ENCODE measurements at regions not wholly inside any gene's neighbourhood (a gene's known extent, or its start where the extent isn't known, plus 50 kb on each side); places are given as distances from the start of the nearest gene placed in this dataset.
"Not testable (repeated sequence)": the region's sequence is repeated elsewhere in the genome, so short reads cannot be mapped to it uniquely, and the experiment has no call there.

DNA sequence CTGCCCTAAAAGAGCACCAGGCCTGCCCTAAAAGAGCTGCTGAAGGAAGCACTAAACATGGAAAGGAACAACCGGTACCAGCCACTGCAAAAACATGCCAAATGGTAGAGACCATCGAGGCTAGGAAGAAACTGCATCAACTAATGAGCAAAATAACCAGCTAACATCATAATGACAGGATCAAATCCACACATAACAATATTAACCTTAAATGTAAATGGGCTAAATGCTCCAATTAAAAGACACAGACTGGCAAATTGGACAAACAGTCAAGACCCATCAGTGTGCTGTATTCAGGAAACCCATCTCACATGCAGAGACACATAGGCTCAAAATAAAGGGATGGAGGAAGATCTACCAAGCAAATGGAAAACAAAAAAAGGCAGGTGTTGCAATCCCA lies 104.7 kb downstream of the C4BPA start:
- TF ChIP-seq POLR2A (IDR thresholded peaks at IDR 0.05); POLR2AphosphoS5 (IDR thresholded peaks at IDR 0.05; ENCODE audit: insufficient read depth in 1 of 2, low read depth in 1 of 2): not testable (repeated sequence)
- TF ChIP-seq, protein P1, sequence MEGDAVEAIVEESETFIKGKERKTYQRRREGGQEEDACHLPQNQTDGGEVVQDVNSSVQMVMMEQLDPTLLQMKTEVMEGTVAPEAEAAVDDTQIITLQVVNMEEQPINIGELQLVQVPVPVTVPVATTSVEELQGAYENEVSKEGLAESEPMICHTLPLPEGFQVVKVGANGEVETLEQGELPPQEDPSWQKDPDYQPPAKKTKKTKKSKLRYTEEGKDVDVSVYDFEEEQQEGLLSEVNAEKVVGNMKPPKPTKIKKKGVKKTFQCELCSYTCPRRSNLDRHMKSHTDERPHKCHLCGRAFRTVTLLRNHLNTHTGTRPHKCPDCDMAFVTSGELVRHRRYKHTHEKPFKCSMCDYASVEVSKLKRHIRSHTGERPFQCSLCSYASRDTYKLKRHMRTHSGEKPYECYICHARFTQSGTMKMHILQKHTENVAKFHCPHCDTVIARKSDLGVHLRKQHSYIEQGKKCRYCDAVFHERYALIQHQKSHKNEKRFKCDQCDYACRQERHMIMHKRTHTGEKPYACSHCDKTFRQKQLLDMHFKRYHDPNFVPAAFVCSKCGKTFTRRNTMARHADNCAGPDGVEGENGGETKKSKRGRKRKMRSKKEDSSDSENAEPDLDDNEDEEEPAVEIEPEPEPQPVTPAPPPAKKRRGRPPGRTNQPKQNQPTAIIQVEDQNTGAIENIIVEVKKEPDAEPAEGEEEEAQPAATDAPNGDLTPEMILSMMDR (IDR thresholded peaks at IDR 0.05), result not testable (repeated sequence)

Measured in vagina (tissue), 2 donors.